HG03469 (cell line): ENCODE measurements at regions not wholly inside any gene's neighbourhood (a gene's known extent, or its start where the extent isn't known, plus 50 kb on each side); places are given as distances from the start of the nearest gene placed in this dataset.

ENCODE experiments used
- ATAC-seq: cut with Tn5 transposase; IDR thresholded peaks from one replicate; pipeline ENCODE4 v1.9.1; 2021; ENCODE audit warnings: mild to moderate bottlenecking, moderate library complexity, moderate number of reproducible peaks; ENCODE audit not compliant: unreplicated experiment

DNA sequence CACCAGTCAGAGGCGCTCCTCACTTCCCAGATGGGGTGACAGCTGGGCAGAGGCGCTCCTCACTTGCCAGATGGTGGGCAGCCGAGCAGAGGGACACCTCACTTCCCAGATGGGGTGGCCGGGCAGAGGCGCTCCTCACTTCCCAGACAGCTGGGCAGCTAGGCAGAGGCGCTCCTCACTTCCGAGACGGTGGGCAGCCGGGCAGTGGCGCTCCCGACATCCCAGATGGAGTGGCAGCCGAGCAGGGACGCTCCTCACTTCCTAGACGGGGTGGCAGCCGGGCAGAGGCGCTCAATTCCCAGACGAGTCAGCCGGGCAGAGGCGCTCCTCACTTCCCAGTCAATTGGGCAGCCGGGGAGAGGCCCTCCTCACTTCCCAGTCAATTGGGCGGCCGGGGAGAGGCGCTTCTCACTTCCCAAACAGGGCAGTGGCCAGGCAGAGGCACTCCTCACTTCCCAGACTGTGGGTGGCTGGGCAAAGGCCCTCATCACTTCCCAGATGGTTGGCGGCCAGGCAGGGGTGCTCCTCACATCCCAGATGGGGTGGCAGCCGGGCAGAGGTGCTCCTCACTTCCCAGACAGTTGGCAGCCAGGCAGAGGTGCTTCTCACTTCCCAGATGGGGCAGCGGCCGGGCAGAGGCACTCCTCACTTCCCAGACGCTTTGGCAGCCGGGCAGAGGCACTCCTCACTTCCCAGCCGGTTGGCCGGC, 143.8 kb upstream of the ARID2 start:
- ATAC-seq, result no peak

DNA sequence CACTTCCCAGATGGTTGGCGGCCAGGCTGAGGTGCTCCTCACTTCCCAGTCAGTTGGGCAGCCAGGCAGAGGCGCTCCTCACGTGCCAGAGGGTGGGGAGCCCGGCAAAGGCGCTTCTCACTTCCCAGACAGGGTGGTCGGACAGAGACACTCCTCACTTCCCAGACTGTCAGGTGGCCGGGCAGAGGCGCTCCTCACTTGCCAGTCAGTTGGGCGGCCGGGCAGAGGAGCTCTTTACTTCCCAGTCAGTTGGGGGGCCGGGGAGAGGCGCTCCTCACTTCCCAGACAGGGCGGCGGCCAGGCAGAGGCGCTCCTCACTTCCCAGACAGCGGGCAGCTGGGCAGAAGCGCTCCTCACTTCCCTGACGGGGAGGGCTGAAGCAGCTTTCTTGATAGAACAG, 143.0 kb upstream of the ARID2 start:
- ATAC-seq, result no peak

GRCh38 chr12:45587012-45587411, 142.5 kb upstream of the ARID2 start:
- no peak for ATAC-seq

GRCh38 chr12:45587877-45588533, 141.5 kb upstream of the ARID2 start:
- no peak for ATAC-seq

DNA sequence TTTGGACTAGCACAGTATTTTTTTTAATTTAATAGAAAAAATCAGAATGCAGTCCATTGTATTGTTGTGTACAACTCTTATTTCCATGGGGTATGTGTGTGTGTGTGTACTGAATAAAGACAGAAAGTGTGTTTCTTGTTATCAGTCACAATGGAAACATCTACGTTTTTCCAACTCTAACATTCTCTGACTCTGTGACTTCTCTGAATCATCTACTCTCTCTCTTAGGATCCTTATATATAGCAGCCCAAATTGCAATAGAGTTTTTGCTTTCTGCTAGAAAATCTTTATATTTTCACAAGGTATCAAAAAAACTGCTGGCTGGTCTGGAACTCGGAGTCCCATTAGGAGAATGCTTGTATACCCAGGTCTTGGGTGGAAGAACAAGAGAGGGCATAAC, 138.9 kb upstream of the ARID2 start:
- no peak for ATAC-seq

DNA sequence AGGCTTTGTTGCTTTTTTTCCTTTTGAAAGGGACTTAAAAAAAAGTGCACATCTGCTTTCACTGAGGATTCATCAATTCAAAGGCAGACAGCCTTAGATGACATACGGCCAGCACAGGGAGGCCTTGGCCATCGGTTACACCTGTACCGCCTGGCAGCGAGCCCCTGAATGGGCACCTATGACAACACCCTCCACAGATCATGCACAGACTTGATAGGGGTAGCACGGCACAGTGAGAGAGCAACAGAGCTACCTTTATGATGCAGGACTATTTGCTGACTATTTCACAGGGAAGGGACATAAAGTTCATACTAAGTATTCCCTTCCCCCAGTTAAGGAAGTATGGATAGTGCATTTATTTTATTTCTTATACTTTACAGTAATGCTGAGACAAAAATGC, 137.9 kb upstream of the ARID2 start:
- ATAC-seq, result no peak

DNA sequence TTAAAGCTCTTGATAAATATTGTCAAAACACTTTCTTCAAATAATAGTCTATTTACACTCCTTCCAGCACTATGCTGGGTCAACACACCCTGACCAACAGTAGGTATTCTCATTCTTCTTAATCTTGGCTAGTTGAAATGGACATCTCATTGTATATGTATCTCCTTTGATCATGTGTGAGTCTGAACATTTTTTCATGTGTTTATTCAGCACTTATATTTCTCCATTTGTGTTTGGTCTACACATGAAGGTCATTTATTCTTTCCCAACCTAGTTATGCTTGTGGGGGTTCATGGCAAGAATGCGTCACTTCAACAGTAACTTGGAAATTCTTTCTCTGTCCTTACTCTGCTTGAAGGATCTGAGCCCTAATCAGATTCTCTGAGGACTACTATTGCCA, 133.1 kb upstream of the ARID2 start:
- no peak for ATAC-seq

DNA sequence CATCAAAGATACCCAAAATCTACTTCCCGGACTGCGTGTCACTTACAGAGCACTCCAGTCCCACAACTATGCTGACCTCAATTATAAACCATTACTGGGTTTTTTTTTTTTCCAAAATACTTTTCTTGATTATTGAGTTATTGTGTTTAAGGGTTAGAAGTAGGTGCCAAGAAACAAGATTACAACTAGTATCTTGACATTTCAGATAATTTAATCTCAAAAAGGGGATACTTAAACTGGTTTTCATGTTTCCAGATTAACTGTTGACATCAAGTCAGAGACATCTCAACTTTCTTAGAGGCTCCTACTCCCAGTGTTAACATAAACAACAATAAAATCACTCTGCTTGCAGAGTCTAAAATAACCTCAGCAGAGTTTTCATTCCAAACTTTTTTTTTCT, 131.2 kb upstream of the ARID2 start:
- no peak for ATAC-seq

GRCh38 chr12:45598761-45599160, 130.7 kb upstream of the ARID2 start:
- ATAC-seq, result no peak

GRCh38 chr12:45599196-45599595, 130.3 kb upstream of the ARID2 start:
- no peak for ATAC-seq

GRCh38 chr12:45601390-45601789, 128.1 kb upstream of the ARID2 start:
- no peak for ATAC-seq

GRCh38 chr12:45601888-45602287, 127.6 kb upstream of the ARID2 start:
- ATAC-seq, result no peak

DNA sequence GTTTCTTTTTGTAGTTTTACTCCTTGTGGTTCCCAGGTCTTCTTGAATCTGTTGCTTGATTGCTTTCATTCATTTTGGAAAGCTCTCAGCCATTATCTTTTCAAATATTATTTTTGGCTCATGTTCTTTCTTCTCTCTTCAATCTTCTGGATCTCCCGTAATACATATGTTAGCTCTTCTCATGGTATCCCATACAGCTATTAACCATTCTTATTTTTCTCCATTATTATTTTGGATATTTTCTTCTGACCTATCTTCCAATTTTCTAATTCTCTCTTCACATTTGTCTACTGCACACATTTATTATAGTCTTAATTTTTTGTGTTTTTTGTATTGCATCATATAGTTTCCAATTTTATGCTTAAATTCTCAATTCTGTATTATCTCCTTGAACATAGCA, 123.9 kb upstream of the ARID2 start:
- ATAC-seq, result no peak

DNA sequence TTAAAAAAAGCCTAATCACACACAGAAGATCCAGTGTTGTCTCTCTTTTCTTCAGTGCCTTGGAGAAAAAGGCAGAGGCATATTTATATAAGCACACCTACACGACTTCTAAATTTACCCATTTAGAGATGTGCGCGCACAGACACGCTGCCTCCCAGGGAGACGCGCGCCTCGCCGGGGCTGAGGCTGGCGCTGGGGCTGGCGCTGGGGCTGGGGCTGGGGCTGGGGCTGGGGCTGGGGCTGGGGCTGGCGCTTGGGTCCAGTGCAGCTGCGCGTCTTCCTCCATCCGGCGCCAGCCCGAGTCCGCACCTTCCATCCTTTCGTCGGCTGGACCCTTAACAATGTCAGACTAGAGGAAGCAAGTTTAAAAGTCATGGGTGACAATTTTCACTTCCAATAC, 118.4 kb upstream of the ARID2 start:
- ATAC-seq, result no peak

GRCh38 chr12:45611495-45611894, 118.0 kb upstream of the ARID2 start:
- no peak for ATAC-seq

DNA sequence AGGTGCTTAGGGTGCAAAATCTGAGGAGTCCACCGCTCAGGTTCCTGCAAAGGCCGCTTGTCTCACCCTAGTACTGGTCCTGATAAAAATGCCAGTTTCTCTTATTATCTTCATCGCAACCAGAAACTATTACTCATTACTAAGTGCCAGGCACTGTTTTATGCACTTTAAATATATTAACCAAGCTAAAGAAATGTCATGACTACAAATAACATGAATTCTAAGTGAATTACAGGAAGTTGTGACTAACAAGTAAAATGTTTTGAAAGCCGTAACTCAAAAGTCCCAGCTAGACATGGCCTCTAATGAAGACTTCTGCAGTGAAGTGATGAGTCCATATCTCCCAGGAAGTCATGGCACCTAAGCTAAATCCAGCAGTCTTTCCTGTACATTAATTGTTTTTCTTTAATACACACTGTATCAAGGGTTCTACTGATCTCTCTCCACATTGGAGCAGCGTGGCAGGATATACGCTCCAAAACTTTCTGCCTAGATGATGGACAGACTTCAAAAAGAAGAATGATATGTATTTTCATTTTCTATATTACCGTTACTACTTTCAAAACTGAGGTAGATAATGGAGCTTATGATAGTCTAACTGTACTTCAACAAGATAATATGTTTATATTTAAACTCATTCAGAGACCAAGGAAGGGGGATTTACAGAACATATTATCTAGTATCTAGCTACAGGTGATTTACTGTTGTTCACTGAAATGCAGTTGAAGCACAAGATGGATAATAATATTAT, 117.3 kb upstream of the ARID2 start:
- no peak for ATAC-seq

DNA sequence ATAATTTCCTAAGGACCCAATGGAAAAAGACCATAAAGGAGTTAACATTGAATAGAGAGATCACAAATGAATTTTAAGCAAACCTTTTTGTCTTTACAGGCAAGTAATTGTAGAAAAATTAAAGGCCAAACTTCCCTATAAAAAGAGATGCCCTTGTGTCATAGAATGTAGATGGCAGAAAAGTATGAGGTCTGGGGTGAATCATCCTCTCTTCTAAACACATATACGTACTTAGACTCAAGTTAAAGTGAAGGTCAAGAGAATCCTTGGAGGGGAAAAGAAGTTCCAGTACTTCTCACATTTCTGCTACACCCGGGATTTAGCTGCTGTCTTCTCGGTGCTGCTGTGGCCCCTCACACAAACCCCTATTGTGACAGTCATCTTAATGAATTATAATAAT, 116.2 kb upstream of the ARID2 start:
- ATAC-seq, result no peak

DNA sequence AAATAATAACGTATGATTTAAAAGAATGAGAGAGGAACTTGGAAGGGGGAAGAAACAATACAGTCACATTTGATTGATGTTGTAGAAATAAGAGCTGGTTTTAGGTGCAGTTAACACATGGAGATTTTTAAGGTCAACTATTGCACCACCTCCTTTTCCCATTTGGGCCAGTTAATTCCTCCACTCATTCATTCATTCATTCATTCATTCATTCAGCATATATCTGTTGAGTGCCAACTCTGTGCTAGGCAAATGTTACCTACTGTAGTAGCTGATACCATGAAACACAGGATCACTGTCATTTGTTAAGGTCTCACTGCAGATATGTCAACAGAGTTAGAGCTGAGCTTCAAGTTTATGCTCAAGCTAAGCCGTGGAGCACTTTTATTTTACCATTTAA, 115.7 kb upstream of the ARID2 start:
- no peak for ATAC-seq

DNA sequence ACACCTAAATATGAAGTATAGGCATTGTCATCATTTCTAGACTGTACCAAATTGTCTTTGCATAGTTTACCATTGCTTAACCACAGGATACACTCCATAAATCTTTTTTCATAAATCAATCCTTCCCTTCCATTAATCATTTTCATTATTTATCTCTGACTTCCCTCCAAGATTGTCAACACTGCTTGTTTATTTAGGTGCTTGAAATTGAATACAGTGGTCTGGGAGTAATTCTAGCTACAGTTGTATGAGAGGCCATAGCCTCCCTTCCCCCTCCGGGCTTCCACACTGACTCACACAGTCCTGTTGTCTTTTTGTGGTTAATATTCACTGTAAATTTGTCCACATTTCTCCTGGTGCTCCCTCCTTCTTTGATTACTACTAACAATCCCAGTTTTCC, 114.2 kb upstream of the ARID2 start:
- ATAC-seq, result no peak

GRCh38 chr12:45619736-45620135, 109.8 kb upstream of the ARID2 start:
- no peak for ATAC-seq

DNA sequence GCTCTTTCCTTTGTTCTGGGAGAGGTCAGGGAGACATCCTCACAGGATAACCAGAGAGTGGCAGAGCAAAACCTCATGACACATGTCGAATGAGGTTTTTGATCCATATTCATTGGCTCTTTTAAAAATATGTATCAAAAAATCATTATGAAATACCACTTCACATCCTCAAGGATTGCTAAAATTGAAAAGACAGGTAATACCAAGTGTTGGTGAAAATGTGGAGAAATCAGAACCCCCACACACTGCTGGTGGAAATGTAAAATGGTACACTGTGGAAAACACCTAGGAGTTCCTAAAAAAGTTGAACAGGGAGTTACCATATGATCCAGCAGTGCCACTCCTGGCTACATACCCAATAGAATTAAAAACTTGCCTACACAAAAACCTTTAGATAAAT, 107.8 kb upstream of the ARID2 start:
- ATAC-seq, result no peak
